Panc1 (cell line): ENCODE measurements at regions not wholly inside any gene's neighbourhood (a gene's known extent, or its start where the extent isn't known, plus 50 kb on each side); places are given as distances from the start of the nearest gene placed in this dataset.

Experiments
- ATAC-seq: fragments of 200-7000 bp; cut with Tn5 transposase; 2 replicates; pipeline ENCODE4 v1.9.1; 2020; ENCODE audit warnings: mild to moderate bottlenecking, moderate library complexity
- BruUV-seq: library from RNA; stranded (reverse); fragments of 400-500 nt; replicated peaks from 2 replicates; lab custom pipeline; 2021; lab: Mats Ljungman, UMichigan
- CTCF ChIA-PET: fragments of 300-600 bp; sonication (Branson Sonifier 250); formaldehyde crosslinking; loops from one replicate; lab custom pipeline; 2022; ENCODE audit warnings: antibody characterized with exemption; lab: Charles Lee
- POLR2A ChIA-PET: fragments of 300-600 bp; sonication (Branson Sonifier 250); formaldehyde crosslinking; loops from one replicate; lab custom pipeline; 2022; ENCODE audit warnings: antibody characterized with exemption; lab: Charles Lee
- DNase-seq: peaks from one replicate; pipeline ENCODE4 v3.0.0-alpha.2; 2010; ENCODE audit warnings: low read depth, low spot score
- H3K27ac ChIP-seq: 2 replicates; pipeline ENCODE4 v1.5.1; 2011; ENCODE audit warnings: mild to moderate bottlenecking, low read length, inconsistent platforms
- H3K27me3 ChIP-seq: fragments of 200-500 bp; sonication (Bioruptor generic); 2 replicates; pipeline ENCODE4 v1.6.0; 2014; ENCODE audit warnings: low read length, inconsistent platforms; ENCODE audit not compliant: control insufficient read depth, insufficient read depth
- H3K36me3 ChIP-seq: fragments of 200-500 bp; sonication (Bioruptor generic); 2 replicates; pipeline ENCODE4 v1.5.1; 2014; ENCODE audit warnings: inconsistent platforms, mild to moderate bottlenecking, low read length, moderate library complexity; ENCODE audit not compliant: control insufficient read depth, insufficient read depth
- H3K4me1 ChIP-seq: 2 replicates; pipeline ENCODE4 v1.5.1; 2011; ENCODE audit warnings: inconsistent platforms, mild to moderate bottlenecking, low read length, moderate library complexity; ENCODE audit not compliant: control insufficient read depth, insufficient read depth
- H3K4me3 ChIP-seq, 2 experiments: 2 replicates each; pipeline ENCODE4 v1.5.1; 2011 to 2012; ENCODE audit warnings: low read depth in 2 of 2, low read length in 2 of 2, mild to moderate bottlenecking in 2 of 2, inconsistent platforms in 1 of 2, moderate library complexity in 1 of 2
- H3K9me3 ChIP-seq: fragments of 200-500 bp; sonication (Bioruptor generic); 2 replicates; pipeline ENCODE4 v1.5.1; 2014; ENCODE audit warnings: low read depth, mild to moderate bottlenecking, inconsistent platforms, low read length, moderate library complexity; ENCODE audit not compliant: control insufficient read depth, insufficient read depth
- CTCF ChIP-seq: fragments of 450-650 bp; IDR thresholded peaks from 2 replicates; pipeline ENCODE4 v1.5.1; 2017; ENCODE audit warnings: mild to moderate bottlenecking
- POLR2AphosphoS5 ChIP-seq: IDR thresholded peaks from 2 replicates; pipeline ENCODE4 v1.6.1; 2012; ENCODE audit warnings: mild to moderate bottlenecking, low read depth, low read length, moderate library complexity
- REST ChIP-seq, 2 experiments: IDR thresholded peaks; 2 replicates each; pipeline ENCODE4 v1.6.1; 2011 to 2012; ENCODE audit warnings: low read depth in 2 of 2, control low read depth in 1 of 2, low read length in 1 of 2, mild to moderate bottlenecking in 1 of 2, moderate library complexity in 1 of 2; ENCODE audit not compliant: insufficient read depth in 1 of 2
- SIN3A ChIP-seq: IDR thresholded peaks from 2 replicates; pipeline ENCODE4 v1.6.1; 2012; ENCODE audit warnings: low read depth, mild to moderate bottlenecking, low read length, moderate library complexity, borderline replicate concordance; ENCODE audit not compliant: insufficient read depth
- TCF7L2 ChIP-seq: IDR thresholded peaks from 2 replicates; pipeline ENCODE4 v1.6.1; 2011; ENCODE audit warnings: mild to moderate bottlenecking, low read depth, low read length, inconsistent platforms
- in situ Hi-C: cut with HindIII; loops from 2 replicates; pipeline ENCODE4 v1.10.0; 2016; ENCODE audit warnings: low sequenced_read_pairs, low pct_unique_long_range_greater_than_20kb
- intact Hi-C: fragments of 100-400 bp; cut with micrococcal nuclease; formaldehyde crosslinking; loops from one replicate; pipeline ENCODE4 v1.10.0; 2022; ENCODE audit not compliant: unreplicated experiment

- POLR2A ChIA-PET = no interaction called here
- ATAC-seq (no peak), DNase-seq (no peak)
- Histone ChIP-seq H3K4me1 (no peaks in the 10 kb centered on the region), H3K27me3 (no peaks in the 10 kb centered on the region), H3K4me3 (no peak overlapping the region), H3K27ac (no peak overlapping the region), H3K36me3 (no peaks in the 10 kb centered on the region), H3K9me3 (no peaks in the 10 kb centered on the region; the same call in 1 of the 2 replicates)
- BruUV-seq = no TSS peak
- intact Hi-C loops = no loop called here
- CTCF ChIA-PET = no interaction called here
- no peak for TF ChIP-seq SIN3A
- no peak for TF ChIP-seq POLR2AphosphoS5
- TF ChIP-seq TCF7L2 = no peak
- TF ChIP-seq REST (IDR thresholded peaks at IDR 0.05; ENCODE audit: insufficient read depth in 1 of 2, low read depth in 2 of 2, low read length in 1 of 2) = no peak
- no peak for TF ChIP-seq CTCF
- in situ Hi-C loops = no loop called here
These were observed 218.9 kb downstream of the HS3ST1 start for GRCh38 chr4:11209826-11210225.

- DNase-seq (no peak), ATAC-seq (no peak)
- ChIA-PET POLR2A (no interaction called here), CTCF (no interaction called here)
- Histone ChIP-seq H3K4me1 (no peaks in the 10 kb centered on the region), H3K9me3 (no peaks in the 10 kb centered on the region), H3K4me3 (no peak overlapping the region), H3K27me3 (no peaks in the 10 kb centered on the region), H3K27ac (no peak overlapping the region), H3K36me3 (no peaks in the 10 kb centered on the region)
- TF ChIP-seq CTCF = no peak
- TF ChIP-seq POLR2AphosphoS5 = no peak
- no peak for TF ChIP-seq REST (IDR thresholded peaks at IDR 0.05; ENCODE audit: insufficient read depth in 1 of 2, low read depth in 2 of 2, low read length in 1 of 2)
- no peak for TF ChIP-seq SIN3A
- no peak for TF ChIP-seq TCF7L2
- intact Hi-C loops (no loop called here), in situ Hi-C loops (no loop called here)
- BruUV-seq = no TSS peak
These were observed 227.4 kb downstream of the HS3ST1 start for GRCh38 chr4:11201256-11201655.
